ENCODE measurements at regions not wholly inside any gene's neighbourhood (a gene's known extent, or its start where the extent isn't known, plus 50 kb on each side); places are given as distances from the start of the nearest gene placed in this dataset.

- Mint-ChIP-seq H3K36me3 (ENCODE audit: low read depth) (no peaks in the 10 kb centered on the region), H3K4me3 (no peak overlapping the region), H3K27me3 (no peaks in the 10 kb centered on the region), H3K27ac (no peak overlapping the region), H3K9me3 (ENCODE audit: low read depth) (no peaks in the 10 kb centered on the region), H3K4me1 (no peaks in the 10 kb centered on the region)
- CTCF ChIA-PET = no interaction called here
- POLR2A ChIA-PET = no interaction called here
- DNase-seq (no peak), ATAC-seq (no peak)
- intact Hi-C loops (cut with DNase I, micrococcal nuclease) = no loop called here
These were observed 218.9 kb downstream of the PLOD2 start for GRCh38 chr3:145942052-145942451.

DNA sequence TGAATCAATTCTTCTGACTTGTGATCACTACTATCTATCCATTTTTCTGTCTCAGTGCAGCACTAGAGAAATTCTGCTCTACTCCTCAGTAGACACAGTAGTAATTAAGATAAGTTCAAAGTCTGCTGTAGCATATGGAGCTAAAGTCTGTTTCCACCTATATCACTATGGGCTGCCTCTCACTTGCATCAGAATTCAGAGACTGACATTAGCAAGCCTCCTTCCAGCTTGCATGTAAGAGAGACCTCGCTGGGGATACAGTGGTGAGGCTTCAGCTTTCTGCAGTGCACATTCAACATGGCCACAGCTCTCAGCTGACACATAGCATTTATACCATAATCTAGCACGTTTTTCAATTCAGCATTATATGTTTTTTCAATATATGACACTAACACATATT, 217.0 kb downstream of the PLOD2 start:
- Mint-ChIP-seq H3K9me3 (ENCODE audit: low read depth) (no peaks in the 10 kb centered on the region), H3K4me3 (no peak overlapping the region), H3K27me3 (no peaks in the 10 kb centered on the region), H3K4me1 (no peaks in the 10 kb centered on the region), H3K27ac (no peak overlapping the region), H3K36me3 (ENCODE audit: low read depth) (no peaks in the 10 kb centered on the region)
- CTCF ChIA-PET = no interaction called here
- intact Hi-C loops (cut with DNase I, micrococcal nuclease) = no loop called here
- ATAC-seq = no peak
- POLR2A ChIA-PET = no interaction called here
- DNase-seq = no peak

DNA sequence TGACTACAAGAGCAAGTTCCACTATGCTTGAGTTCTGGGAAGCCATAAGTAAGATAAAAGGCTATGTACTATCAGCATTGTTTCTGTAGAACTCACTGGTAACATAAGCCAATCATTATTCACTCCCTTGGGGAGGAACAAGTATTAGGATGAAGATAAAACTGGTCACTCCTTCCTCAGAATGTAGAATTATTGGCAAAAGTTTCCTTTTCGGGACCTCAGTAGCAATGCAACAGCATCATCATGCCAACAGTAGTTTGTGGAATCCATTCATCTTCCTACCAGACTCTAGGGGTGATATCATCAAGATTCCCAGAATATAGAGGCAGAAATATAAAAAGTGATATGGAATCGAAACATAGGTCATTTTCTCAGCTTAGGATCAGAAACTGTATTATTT, 209.5 kb downstream of the PLOD2 start:
- H3K4me1 Mint-ChIP-seq = no peaks in the 10 kb centered on the region
- ChIA-PET CTCF (no interaction called here), POLR2A (no interaction called here)
- ATAC-seq = no peak
- no peak for DNase-seq
- H3K9me3 Mint-ChIP-seq (ENCODE audit: low read depth) = peaks cover 7% of the 10 kb centered on the region
- H3K27ac Mint-ChIP-seq = no peak overlapping the region
- intact Hi-C loops (cut with DNase I, micrococcal nuclease) = no loop called here
- no peak overlapping the region for H3K4me3 Mint-ChIP-seq
- no peaks in the 10 kb centered on the region for H3K36me3 Mint-ChIP-seq (ENCODE audit: low read depth)
- H3K27me3 Mint-ChIP-seq = no peaks in the 10 kb centered on the region

DNA sequence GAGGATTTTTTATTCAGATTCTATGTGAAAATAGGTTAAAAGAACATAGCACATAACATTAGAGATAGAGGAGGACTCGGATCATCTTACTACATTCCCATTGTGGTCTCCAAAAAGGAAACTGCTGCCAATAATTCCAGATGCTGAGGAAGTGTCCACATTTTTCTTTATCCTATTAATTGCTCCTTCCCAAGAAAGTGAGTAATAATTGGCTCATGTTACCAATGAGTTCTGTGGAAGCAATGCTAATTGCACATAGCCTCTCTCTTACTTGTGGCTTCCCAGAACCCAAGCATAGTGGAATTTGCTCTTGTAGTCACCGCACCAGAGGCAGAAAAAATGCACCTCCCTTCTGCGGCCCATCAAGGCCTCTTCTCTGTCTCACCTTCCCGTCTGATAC, 208.4 kb downstream of the PLOD2 start:
- H3K4me3 Mint-ChIP-seq = no peak overlapping the region
- no peaks in the 10 kb centered on the region for H3K27me3 Mint-ChIP-seq
- no peak for DNase-seq
- POLR2A ChIA-PET = no interaction called here
- intact Hi-C loops (cut with DNase I, micrococcal nuclease) = no loop called here
- no peaks in the 10 kb centered on the region for H3K4me1 Mint-ChIP-seq
- no peaks in the 10 kb centered on the region for H3K36me3 Mint-ChIP-seq (ENCODE audit: low read depth)
- no peak overlapping the region for H3K27ac Mint-ChIP-seq
- CTCF ChIA-PET = no interaction called here
- H3K9me3 Mint-ChIP-seq (ENCODE audit: low read depth) = peaks cover 7% of the 10 kb centered on the region
- ATAC-seq = no peak

GRCh38 chr3:145953316-145953715, 207.7 kb downstream of the PLOD2 start:
- POLR2A ChIA-PET = no interaction called here
- ATAC-seq = no peak
- no peaks in the 10 kb centered on the region for H3K36me3 Mint-ChIP-seq (ENCODE audit: low read depth)
- H3K9me3 Mint-ChIP-seq (ENCODE audit: low read depth) = peaks cover 7% of the 10 kb centered on the region
- no peaks in the 10 kb centered on the region for H3K27me3 Mint-ChIP-seq
- CTCF ChIA-PET = no interaction called here
- DNase-seq = no peak
- no peak overlapping the region for H3K27ac Mint-ChIP-seq
- no peak overlapping the region for H3K4me3 Mint-ChIP-seq
- no peaks in the 10 kb centered on the region for H3K4me1 Mint-ChIP-seq
- intact Hi-C loops (cut with DNase I, micrococcal nuclease) = no loop called here

DNA sequence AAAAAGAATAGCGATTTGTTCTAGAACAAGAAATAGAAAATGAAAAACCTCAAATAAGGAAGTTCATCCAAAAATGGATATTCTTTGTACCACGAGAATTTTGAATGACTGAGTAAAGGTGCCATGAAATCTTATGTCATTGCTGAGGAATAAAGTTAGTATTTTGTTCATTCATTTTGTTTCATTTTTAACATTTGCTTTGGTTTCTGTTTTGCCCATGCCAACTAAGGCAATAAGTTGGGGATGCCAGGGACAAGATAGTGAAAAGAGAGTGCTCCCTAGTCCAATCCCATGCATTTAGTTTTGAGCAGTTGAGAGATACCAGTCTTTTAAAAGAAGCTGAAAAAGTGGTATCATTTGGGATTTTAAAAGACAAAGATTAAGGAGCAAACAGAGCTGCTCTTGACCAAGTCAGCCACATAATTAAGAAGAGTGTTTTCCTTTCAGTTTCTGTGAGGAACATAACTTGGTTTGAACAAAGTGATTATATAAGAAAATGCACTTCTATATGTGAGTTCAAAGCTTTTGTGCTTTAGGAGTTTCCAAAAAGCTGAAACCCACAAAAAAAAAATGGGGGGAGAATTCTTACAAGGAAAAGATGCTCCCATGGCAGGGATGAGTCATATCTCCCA, 201.4 kb downstream of the PLOD2 start:
- Mint-ChIP-seq H3K27me3 (no peaks in the 10 kb centered on the region), H3K4me3 (no peak overlapping the region), H3K4me1 (no peaks in the 10 kb centered on the region), H3K27ac (no peak overlapping the region), H3K36me3 (ENCODE audit: low read depth) (no peaks in the 10 kb centered on the region), H3K9me3 (ENCODE audit: low read depth) (no peaks in the 10 kb centered on the region)
- intact Hi-C loops (cut with DNase I, micrococcal nuclease) = no loop called here
- ATAC-seq = no peak
- DNase-seq = no peak
- ChIA-PET POLR2A (no interaction called here), CTCF (no interaction called here)

- CTCF ChIA-PET = no interaction called here
- POLR2A ChIA-PET = no interaction called here
- Mint-ChIP-seq H3K4me1 (no peaks in the 10 kb centered on the region), H3K27me3 (no peaks in the 10 kb centered on the region), H3K27ac (no peak overlapping the region), H3K4me3 (no peak overlapping the region), H3K9me3 (ENCODE audit: low read depth) (no peaks in the 10 kb centered on the region), H3K36me3 (ENCODE audit: low read depth) (no peaks in the 10 kb centered on the region)
- no peak for DNase-seq
- intact Hi-C loops (cut with DNase I, micrococcal nuclease) = no loop called here
- no peak for ATAC-seq
These were observed 197.9 kb downstream of the PLOD2 start for GRCh38 chr3:145963111-145963510.

DNA sequence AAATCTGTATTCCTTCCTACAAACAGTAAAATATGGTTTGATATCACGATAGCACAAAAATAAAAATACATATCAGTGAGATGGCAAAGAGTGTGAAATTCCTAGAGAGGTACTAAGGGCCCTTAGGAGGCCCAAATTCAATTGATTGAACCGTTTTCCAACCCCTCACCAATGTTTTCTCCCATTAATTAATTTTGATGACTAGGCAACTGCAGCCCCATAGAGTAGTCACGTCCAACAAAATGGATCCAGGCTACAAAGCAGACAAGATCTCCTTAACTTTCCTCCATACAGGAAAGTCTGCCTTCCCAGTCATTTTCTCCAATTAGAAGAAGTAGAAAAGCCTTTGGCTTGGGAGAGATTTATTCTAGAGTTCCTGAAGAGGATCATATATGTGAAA, 193.9 kb downstream of the PLOD2 start:
- H3K27ac Mint-ChIP-seq = no peak overlapping the region
- H3K27me3 Mint-ChIP-seq = no peaks in the 10 kb centered on the region
- ATAC-seq = no peak
- no peak overlapping the region for H3K4me3 Mint-ChIP-seq
- CTCF ChIA-PET = no interaction called here
- no peaks in the 10 kb centered on the region for H3K36me3 Mint-ChIP-seq (ENCODE audit: low read depth)
- H3K9me3 Mint-ChIP-seq (ENCODE audit: low read depth) = no peaks in the 10 kb centered on the region
- POLR2A ChIA-PET = no interaction called here
- intact Hi-C loops (cut with DNase I, micrococcal nuclease) = no loop called here
- no peak for DNase-seq
- H3K4me1 Mint-ChIP-seq = no peaks in the 10 kb centered on the region

- no peak overlapping the region for H3K27ac Mint-ChIP-seq
- H3K4me3 Mint-ChIP-seq = no peak overlapping the region
- H3K36me3 Mint-ChIP-seq (ENCODE audit: low read depth) = no peaks in the 10 kb centered on the region
- no peaks in the 10 kb centered on the region for H3K9me3 Mint-ChIP-seq (ENCODE audit: low read depth)
- H3K27me3 Mint-ChIP-seq = no peaks in the 10 kb centered on the region
- intact Hi-C loops (cut with DNase I, micrococcal nuclease) = no loop called here
- ATAC-seq (no peak), DNase-seq (no peak)
- ChIA-PET POLR2A (no interaction called here), CTCF (no interaction called here)
- H3K4me1 Mint-ChIP-seq = no peaks in the 10 kb centered on the region
These were observed 189.8 kb downstream of the PLOD2 start for GRCh38 chr3:145971186-145971585.

DNA sequence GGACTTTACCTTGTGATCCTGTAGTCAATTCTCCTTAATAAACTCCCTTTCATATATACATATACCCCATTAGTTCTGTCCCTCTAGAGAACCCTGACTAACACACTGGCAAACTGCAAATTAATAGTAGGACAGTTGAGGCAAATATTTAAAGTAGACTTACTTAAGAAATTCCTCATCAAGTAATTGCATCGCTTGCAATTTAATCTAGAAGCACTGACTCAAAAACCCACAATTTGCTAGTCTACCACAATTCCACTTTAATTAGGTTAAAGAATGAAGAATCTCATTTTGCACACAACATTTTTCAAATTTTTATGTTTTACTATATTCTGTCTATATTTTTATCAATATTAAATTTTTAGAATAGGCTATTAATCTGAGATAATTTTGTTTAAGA, 188.1 kb downstream of the PLOD2 start:
- Mint-ChIP-seq H3K4me3 (no peak overlapping the region), H3K4me1 (no peaks in the 10 kb centered on the region), H3K36me3 (ENCODE audit: low read depth) (no peaks in the 10 kb centered on the region), H3K9me3 (ENCODE audit: low read depth) (no peaks in the 10 kb centered on the region), H3K27ac (no peak overlapping the region), H3K27me3 (no peaks in the 10 kb centered on the region)
- intact Hi-C loops (cut with DNase I, micrococcal nuclease) = no loop called here
- ATAC-seq = no peak
- ChIA-PET POLR2A (no interaction called here), CTCF (no interaction called here)
- DNase-seq = no peak

- Mint-ChIP-seq H3K36me3 (ENCODE audit: low read depth) (no peaks in the 10 kb centered on the region), H3K27me3 (peaks cover 2% of the 10 kb centered on the region), H3K4me1 (no peaks in the 10 kb centered on the region), H3K4me3 (no peak overlapping the region), H3K9me3 (ENCODE audit: low read depth) (peaks cover 10% of the 10 kb centered on the region), H3K27ac (no peak overlapping the region)
- intact Hi-C loops (cut with DNase I, micrococcal nuclease) = no loop called here
- no peak for ATAC-seq
- no peak for DNase-seq
- CTCF ChIA-PET = no interaction called here
- POLR2A ChIA-PET = no interaction called here
These were observed 179.9 kb downstream of the PLOD2 start for GRCh38 chr3:145981056-145981455.

- intact Hi-C loops (cut with DNase I, micrococcal nuclease) = no loop called here
- no peaks in the 10 kb centered on the region for H3K4me1 Mint-ChIP-seq
These were observed 177.9 kb downstream of the PLOD2 start for GRCh38 chr3:145983101-145983500.

More at GRCh38 chr3:145983101-145983500, 177.9 kb downstream of the PLOD2 start:
- no peak overlapping the region for H3K27ac Mint-ChIP-seq
- H3K9me3 Mint-ChIP-seq (ENCODE audit: low read depth) = peaks cover 16% of the 10 kb centered on the region
- ATAC-seq (no peak), DNase-seq (no peak)
- CTCF ChIA-PET = no interaction called here
- no peak overlapping the region for H3K4me3 Mint-ChIP-seq
- H3K36me3 Mint-ChIP-seq (ENCODE audit: low read depth) = no peaks in the 10 kb centered on the region
- POLR2A ChIA-PET = no interaction called here
- H3K27me3 Mint-ChIP-seq = peaks cover 2% of the 10 kb centered on the region

Data from activated CD4-positive, alpha-beta T cell treated with anti-CD3 and anti-CD28 coated beads for 36 hours (primary cell).